Coronary artery (tissue), 2 donors: ENCODE measurements at regions not wholly inside any gene's neighbourhood (a gene's known extent, or its start where the extent isn't known, plus 50 kb on each side); places are given as distances from the start of the nearest gene placed in this dataset.
A peak's percentile ranks its signal among the peaks of the same experiment; 100 is the strongest.

Source experiments
- DNase-seq: peaks from one replicate; pipeline ENCODE4 v3.0.0-alpha.2; 2017; ENCODE audit warnings: low spot score
- H3K27ac ChIP-seq, 2 donors: fragments of 200-600 bp; sonication (generic); one replicate each; pipeline ENCODE4 v1.5.1; 2016 to 2019
- H3K4me3 ChIP-seq: fragments of 200-600 bp; sonication (generic); 2 replicates; pipeline ENCODE4 v1.5.1; 2016; ENCODE audit warnings: mild to moderate bottlenecking, moderate library complexity
- TF ChIP-seq, protein P1 (sequence below): fragments of 200-600 bp; sonication (generic); IDR thresholded peaks from one replicate; pipeline ENCODE4 v1.5.1; 2019; ENCODE audit warnings: antibody characterized with exemption

DNA sequence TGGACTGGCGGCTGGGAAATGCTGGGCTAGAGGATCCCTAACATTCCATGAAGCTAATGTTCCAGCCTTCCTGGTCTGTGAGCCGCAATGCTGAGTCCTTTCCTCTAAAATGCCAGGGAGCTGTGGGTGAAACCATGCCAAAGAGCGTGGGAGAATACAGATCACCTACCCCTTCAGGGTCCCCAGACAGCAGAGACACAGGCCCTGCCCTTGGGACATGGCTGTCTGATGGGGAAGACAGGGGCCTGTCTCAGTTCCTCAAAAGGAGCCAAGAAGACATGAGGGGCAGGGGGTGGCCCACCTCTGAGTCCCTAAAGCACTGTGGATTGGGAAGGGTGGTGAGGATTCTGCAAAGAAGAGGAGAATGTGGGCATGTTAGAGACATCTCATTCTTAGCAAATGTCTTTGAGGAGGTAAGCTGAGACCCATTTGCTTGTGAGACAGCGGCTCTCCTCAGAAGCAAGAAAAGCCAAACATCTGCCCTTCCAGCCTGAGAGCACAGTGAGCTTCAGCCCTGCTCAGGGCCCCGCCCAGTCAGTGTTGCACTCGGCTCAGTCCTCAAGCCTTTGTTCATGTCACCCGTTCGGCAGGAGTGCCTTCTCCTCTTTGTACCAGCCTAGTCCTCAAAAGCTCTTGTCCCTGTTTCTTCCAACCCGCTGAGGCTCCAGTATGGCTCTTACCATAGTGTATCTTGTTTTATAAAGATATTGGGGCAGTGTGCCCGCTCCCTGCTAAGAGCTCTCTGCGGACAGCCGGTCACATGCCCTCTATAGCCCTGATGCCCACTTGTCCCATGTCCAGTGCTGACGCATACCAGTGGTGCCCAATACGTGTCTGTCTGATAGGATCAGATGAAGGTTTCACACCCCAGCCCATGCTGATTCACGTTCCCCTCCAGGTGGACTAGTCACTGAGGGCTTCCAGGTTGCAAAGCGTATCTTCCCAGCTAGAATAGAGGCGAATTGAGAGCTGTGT, 286.2 kb downstream of the CYP26B1 start:
- no peak overlapping the region for H3K4me3 ChIP-seq
- no peak overlapping the region for H3K27ac ChIP-seq
- TF ChIP-seq, protein P1, sequence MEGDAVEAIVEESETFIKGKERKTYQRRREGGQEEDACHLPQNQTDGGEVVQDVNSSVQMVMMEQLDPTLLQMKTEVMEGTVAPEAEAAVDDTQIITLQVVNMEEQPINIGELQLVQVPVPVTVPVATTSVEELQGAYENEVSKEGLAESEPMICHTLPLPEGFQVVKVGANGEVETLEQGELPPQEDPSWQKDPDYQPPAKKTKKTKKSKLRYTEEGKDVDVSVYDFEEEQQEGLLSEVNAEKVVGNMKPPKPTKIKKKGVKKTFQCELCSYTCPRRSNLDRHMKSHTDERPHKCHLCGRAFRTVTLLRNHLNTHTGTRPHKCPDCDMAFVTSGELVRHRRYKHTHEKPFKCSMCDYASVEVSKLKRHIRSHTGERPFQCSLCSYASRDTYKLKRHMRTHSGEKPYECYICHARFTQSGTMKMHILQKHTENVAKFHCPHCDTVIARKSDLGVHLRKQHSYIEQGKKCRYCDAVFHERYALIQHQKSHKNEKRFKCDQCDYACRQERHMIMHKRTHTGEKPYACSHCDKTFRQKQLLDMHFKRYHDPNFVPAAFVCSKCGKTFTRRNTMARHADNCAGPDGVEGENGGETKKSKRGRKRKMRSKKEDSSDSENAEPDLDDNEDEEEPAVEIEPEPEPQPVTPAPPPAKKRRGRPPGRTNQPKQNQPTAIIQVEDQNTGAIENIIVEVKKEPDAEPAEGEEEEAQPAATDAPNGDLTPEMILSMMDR: no peak
- peak; percentile 22 for DNase-seq

DNA sequence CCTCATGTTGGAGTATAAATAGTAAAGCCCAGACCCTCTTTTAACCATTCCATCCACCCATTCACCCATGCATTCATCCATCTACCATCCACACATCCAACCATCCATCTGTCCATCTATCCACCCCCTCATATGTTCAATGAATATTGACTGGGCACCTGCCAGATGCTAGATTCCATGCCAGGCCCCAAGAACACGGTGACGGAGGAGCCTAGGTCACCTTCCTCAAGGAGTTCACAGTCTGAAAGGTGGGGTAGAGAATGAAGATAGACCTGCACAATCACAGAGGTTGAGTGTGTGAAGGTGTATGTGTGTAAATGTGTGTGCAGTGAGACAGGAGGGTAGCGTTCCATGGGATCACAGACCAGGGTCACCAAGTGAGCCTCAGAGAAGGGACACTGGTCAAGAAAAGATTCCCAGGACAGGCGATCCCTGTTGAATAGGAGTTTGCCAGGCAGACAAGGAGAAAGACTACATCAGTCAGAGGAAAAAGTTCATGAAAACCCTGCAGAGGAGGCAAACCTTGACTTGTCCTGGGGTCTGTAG, 287.2 kb downstream of the CYP26B1 start:
- peak; percentile 4 for DNase-seq
- H3K4me3 ChIP-seq: no peak overlapping the region
- TF ChIP-seq, protein P1: no peak
- no peak overlapping the region for H3K27ac ChIP-seq

DNA sequence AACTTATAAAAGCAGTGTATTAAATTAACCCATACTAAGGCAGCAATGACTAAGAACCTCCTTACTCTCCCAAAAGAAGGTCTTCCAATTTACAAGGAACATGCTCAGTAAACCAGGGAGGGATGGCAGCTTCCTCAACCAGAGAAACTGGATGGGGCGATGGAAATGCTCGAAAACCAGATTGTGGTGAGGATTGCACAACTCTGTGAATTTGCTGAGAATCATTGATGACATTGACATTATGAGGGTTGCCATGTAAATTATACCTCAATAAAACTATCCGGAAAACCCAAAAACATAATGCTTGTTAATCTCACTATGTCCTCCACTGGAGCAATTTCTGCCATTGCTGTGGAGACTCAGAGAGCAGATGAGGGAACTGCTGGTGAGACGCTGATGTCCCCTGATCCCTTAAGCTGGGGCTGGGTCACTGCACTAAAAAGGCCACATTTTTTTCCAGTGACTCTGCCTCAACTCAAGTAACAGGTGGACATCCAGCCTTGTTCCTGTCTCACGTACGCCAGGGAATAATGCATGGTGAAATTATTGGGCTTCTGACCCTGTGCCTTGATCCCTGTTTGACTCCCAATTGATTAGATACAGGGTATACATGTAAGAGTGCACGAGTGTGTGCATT, 288.3 kb downstream of the CYP26B1 start:
- H3K27ac ChIP-seq: no peak overlapping the region
- H3K4me3 ChIP-seq: no peak overlapping the region
- DNase-seq: no peak
- TF ChIP-seq, protein P1: no peak

DNA sequence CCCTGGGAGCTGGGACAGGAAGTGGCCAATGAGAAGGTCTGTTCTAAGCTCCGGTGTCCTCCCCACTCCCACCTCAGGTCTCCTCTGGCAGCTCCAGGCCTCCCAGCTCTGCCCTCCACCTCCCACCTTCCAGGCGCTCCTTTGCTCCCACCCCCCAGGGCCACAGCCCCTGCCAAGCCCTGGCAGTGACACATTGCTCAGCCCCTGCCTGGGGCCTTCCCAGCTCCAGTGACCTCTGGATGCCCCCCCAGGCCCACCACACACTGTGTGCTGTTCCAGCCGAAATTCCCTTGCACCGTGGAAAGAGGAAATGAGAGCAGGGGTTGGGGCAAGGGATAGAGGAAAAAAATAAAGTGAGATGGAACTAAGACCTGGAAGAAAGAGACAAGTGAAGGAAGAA, 289.6 kb downstream of the CYP26B1 start:
- DNase-seq: peak; percentile 40
- no peak overlapping the region for H3K4me3 ChIP-seq

DNA sequence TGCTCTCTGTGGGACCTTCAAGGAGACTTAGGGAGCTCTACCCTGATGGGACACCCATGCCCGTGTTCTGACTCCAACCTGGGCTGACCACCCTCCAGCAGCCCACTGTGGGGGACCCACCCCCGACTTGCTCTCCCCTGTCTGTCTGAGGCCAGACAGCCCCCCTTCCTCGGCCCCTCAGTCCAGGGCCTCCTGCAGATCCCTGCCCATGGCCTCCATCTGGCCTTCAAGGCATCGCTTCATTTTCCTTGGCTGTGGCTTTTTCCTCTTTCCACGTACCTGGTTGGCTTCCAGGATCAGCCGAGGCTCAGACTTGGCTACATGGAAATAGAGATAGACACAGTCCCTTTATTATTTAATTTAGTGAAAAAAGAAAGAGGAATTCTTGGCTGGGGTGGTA, 290.0 kb downstream of the CYP26B1 start:
- H3K27ac ChIP-seq: no peak overlapping the region
- peak; percentile 58 for DNase-seq
- TF ChIP-seq, protein P1: no peak
- no peak overlapping the region for H3K4me3 ChIP-seq

More for the DNA sequence above, 289.6 kb downstream of the CYP26B1 start:
- no peak overlapping the region for H3K27ac ChIP-seq
- TF ChIP-seq, protein P1: no peak

DNA sequence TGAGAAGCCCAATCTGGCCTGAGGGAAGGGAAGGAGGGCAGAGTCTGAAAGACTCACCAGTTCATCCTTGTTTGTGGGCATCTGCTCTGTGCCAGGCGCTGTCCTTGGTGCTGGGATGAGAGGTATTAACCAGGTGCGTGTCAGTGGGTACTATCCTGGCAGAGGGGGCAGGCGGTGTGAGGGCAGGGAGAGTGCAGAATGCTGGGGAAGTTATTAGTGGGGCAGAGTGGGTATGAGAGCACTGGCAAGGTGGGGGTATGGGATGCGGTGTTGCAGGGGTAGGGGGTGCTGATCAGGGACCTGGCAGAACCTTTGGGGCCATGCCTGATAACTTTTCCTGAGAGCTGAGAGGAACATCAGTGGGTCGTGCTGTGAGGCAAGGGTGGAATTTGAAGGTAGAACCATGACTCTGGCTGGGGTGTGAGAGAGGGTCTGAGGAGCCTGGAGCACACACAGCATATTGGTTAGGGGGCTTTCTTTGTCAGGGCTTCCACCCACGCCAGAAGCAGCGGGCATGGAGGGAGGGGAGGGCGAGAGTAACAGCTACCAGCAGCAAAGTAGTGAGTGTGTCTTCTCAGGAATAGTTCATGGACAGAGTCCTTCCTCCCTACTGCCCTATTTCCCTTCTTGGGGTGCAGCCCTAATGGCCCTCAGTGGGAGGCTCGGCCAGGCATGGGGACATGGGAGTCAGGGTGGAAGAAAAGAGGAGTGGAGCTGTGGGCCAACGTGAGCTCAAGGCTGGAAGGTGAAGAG, 290.7 kb downstream of the CYP26B1 start:
- peak; percentile 71 for DNase-seq
- Histone ChIP-seq H3K27ac (no peak overlapping the region), H3K4me3 (no peak overlapping the region)
- TF ChIP-seq, protein P1: no peak
